Spleen (tissue), 7 donors: ENCODE measurements at regions not wholly inside any gene's neighbourhood (a gene's known extent, or its start where the extent isn't known, plus 50 kb on each side); places are given as distances from the start of the nearest gene placed in this dataset.

Experiments
- CTCF ChIP-seq, 11 experiments: fragments of 200-600 bp in 7 of 11; fragments of 450-650 bp in 4 of 11; sonication (generic) in 4 of 11; IDR thresholded peaks in 8 of 11; conservative IDR thresholded peaks in 3 of 11; 1 replicate in 7 of 11; 2 replicates in 4 of 11; pipeline versions ENCODE4 v1.4.0 to v1.8.0; 2016 to 2021; ENCODE audit warnings: antibody characterized with exemption in 11 of 11, inconsistent platforms in 4 of 11, mild to moderate bottlenecking in 1 of 11
- POLR2A ChIP-seq, 3 donors: fragments of 450-650 bp; IDR thresholded peaks; one replicate each; pipeline ENCODE4 v1.5.1; 2017; ENCODE audit warnings: antibody characterized with exemption in 3 of 3, mild to moderate bottlenecking in 1 of 3
- POLR2AphosphoS5 ChIP-seq, 3 donors: sonication (generic); formaldehyde crosslinking; IDR thresholded peaks; one replicate each; pipeline ENCODE4 v1.5.1; 2017; ENCODE audit warnings: antibody characterized with exemption in 3 of 3
- donor health status: DM: no; HTN: no; CAD: no; lungs with moderate emphysema.
- donor health status: DM: no; HTN: no; CAD: no.
- donor health status: DM: no; HTN: no; CAD: no.

- TF ChIP-seq CTCF (IDR thresholded peaks at IDR 0.05 in 8 of 11, conservative IDR thresholded peaks at IDR 0.05 in 3 of 11) (no peak), POLR2A (IDR thresholded peaks at IDR 0.05) (no peak), POLR2AphosphoS5 (IDR thresholded peaks at IDR 0.05) (no peak)
Measured at GRCh38 chrX:14448406-14448805, 80.9 kb upstream of the GLRA2 start.
